M059J (cell line): ENCODE measurements at regions not wholly inside any gene's neighbourhood (a gene's known extent, or its start where the extent isn't known, plus 50 kb on each side); places are given as distances from the start of the nearest gene placed in this dataset.

Experiments
- DNase-seq: peaks from one replicate; pipeline ENCODE4 v3.0.0-alpha.2; 2012; ENCODE audit warnings: low read depth

GRCh38 chr6:168384045-168385036 is 56.6 kb upstream of the SMOC2 start:
- no peak for DNase-seq

- DNase-seq, result no peak
Measured at GRCh38 chr6:168385037-168385759, 55.8 kb upstream of the SMOC2 start.

- no peak for DNase-seq
Measured at GRCh38 chr6:168385858-168386735, 54.9 kb upstream of the SMOC2 start.

GRCh38 chr6:168386973-168387372 is 54.0 kb upstream of the SMOC2 start:
- no peak for DNase-seq

GRCh38 chr6:168387426-168387825 is 53.6 kb upstream of the SMOC2 start:
- no peak for DNase-seq

GRCh38 chr6:168387911-168388310 is 53.1 kb upstream of the SMOC2 start:
- DNase-seq, result no peak

- DNase-seq, result no peak
Measured at GRCh38 chr6:168388641-168389633, 52.0 kb upstream of the SMOC2 start.

- DNase-seq, result no peak
Measured at GRCh38 chr6:168390749-168391420, 50.1 kb upstream of the SMOC2 start.
